B cell (primary cell): ENCODE measurements at regions not wholly inside any gene's neighbourhood (a gene's known extent, or its start where the extent isn't known, plus 50 kb on each side); places are given as distances from the start of the nearest gene placed in this dataset.

Source experiments
- ATAC-seq: fragments of 200-7000 bp; cut with Tn5 transposase; one replicate; pipeline ENCODE4 v1.10.0; 2021; ENCODE audit warnings: low read depth, mild to moderate bottlenecking, moderate number of reproducible peaks, moderate library complexity
- CTCF ChIA-PET: fragments of 350-600 bp; sonication (Branson Sonifier 250); formaldehyde crosslinking; loops from one replicate; lab custom pipeline; 2021; ENCODE audit warnings: antibody characterized with exemption, inconsistent platforms; lab: Charles Lee
- POLR2A ChIA-PET: fragments of 350-600 bp; sonication (Branson Sonifier 250); formaldehyde crosslinking; loops from one replicate; lab custom pipeline; 2021; ENCODE audit warnings: antibody characterized with exemption; lab: Charles Lee
- DNase-seq: peaks from one replicate; pipeline ENCODE4 v3.0.0; 2013
- H2AFZ ChIP-seq: 2 replicates; pipeline ENCODE4 v1.6.1; 2012; ENCODE audit warnings: mild to moderate bottlenecking, low read depth, low read length; ENCODE audit not compliant: insufficient read depth, poor library complexity, severe bottlenecking
- H3K27ac ChIP-seq, 2 donors: 1 replicate in 1 of 2; 2 replicates in 1 of 2; pipeline ENCODE4 v1.5.1; 2012 to 2013; ENCODE audit warnings: low read length in 2 of 2, mild to moderate bottlenecking in 2 of 2, moderate library complexity in 1 of 2
- H3K27me3 ChIP-seq, 4 experiments: fragments of 200-600 bp in 1 of 4; sonication (generic) in 1 of 4; replicated peaks in 1 of 4; 1 replicate in 2 of 4; 2 replicates in 2 of 4; pipeline versions ENCODE4 v1.6.1 to v1.7.0; 2013 to 2016; ENCODE audit warnings: low read length in 3 of 4, mild to moderate bottlenecking in 2 of 4, mixed read lengths in 1 of 4, moderate library complexity in 1 of 4; ENCODE audit not compliant: insufficient read depth in 4 of 4, control insufficient read depth in 3 of 4; ENCODE audit errors: control extremely low read depth in 1 of 4
- H3K36me3 ChIP-seq, 2 experiments: replicated peaks in 1 of 2; 1 replicate in 1 of 2; 2 replicates in 1 of 2; pipeline versions ENCODE4 v1.6.1 to v1.7.1; 2013; ENCODE audit warnings: low read length in 1 of 2; ENCODE audit not compliant: insufficient read depth in 2 of 2, control insufficient read depth in 1 of 2; ENCODE audit errors: control extremely low read depth in 1 of 2, extremely low read depth in 1 of 2
- H3K4me1 ChIP-seq, 2 donors: fragments of 200-600 bp in 1 of 2; sonication (generic) in 1 of 2; 1 replicate in 1 of 2; 2 replicates in 1 of 2; pipeline versions ENCODE4 v1.5.1 to v1.6.1; 2013 to 2017; ENCODE audit warnings: low read length in 2 of 2; ENCODE audit not compliant: control insufficient read depth in 2 of 2, insufficient read depth in 2 of 2
- H3K4me2 ChIP-seq: replicated peaks from 2 replicates; pipeline ENCODE3; 2012; ENCODE audit warnings: mild to moderate bottlenecking, low read depth, low read length; ENCODE audit not compliant: poor library complexity, severe bottlenecking
- H3K4me3 ChIP-seq, 5 experiments: fragments of 200-600 bp in 1 of 5; sonication (generic) in 1 of 5; 1 replicate in 3 of 5; 2 replicates in 2 of 5; pipeline versions ENCODE4 v1.5.1 to v1.7.0; 2011 to 2016; ENCODE audit warnings: low read length in 4 of 5, mild to moderate bottlenecking in 4 of 5, low read depth in 2 of 5, control low read depth in 1 of 5, moderate library complexity in 1 of 5; ENCODE audit not compliant: insufficient read depth in 1 of 5; ENCODE audit errors: control extremely low read depth in 1 of 5, extremely low read depth in 1 of 5
- H3K79me2 ChIP-seq: fragments of 200-600 bp; sonication (generic); one replicate; pipeline ENCODE4 v1.6.0; 2016; ENCODE audit warnings: low read length; ENCODE audit not compliant: control insufficient read depth, insufficient read depth
- H3K9ac ChIP-seq: fragments of 200-600 bp; sonication (generic); 2 replicates; pipeline ENCODE4 v1.6.1; 2017; ENCODE audit warnings: mild to moderate bottlenecking, low read length, moderate library complexity
- H3K9me3 ChIP-seq, 3 donors: one replicate each; pipeline versions ENCODE4 v1.6.1 to v1.7.1; 2013; ENCODE audit warnings: low read length in 2 of 3; ENCODE audit not compliant: control insufficient read depth in 2 of 3, insufficient read depth in 1 of 3; ENCODE audit errors: control extremely low read depth in 1 of 3
- H4K20me1 ChIP-seq: 2 replicates; pipeline ENCODE4 v1.6.0; 2012; ENCODE audit warnings: mild to moderate bottlenecking, low read length; ENCODE audit not compliant: insufficient read depth, control insufficient read depth, poor library complexity, severe bottlenecking
- H3K27ac Mint-ChIP-seq: one replicate; pipeline ENCODE4 v1.8.0; 2021; ENCODE audit warnings: mixed read lengths
- H3K27me3 Mint-ChIP-seq: one replicate; pipeline ENCODE4 v1.8.0; 2021; ENCODE audit warnings: mixed read lengths
- H3K4me1 Mint-ChIP-seq: one replicate; pipeline ENCODE4 v1.8.0; 2021; ENCODE audit warnings: mixed read lengths
- H3K4me3 Mint-ChIP-seq: one replicate; pipeline ENCODE4 v1.8.0; 2021; ENCODE audit warnings: mixed read lengths
- H3K9me3 Mint-ChIP-seq: one replicate; pipeline ENCODE4 v1.8.0; 2022; ENCODE audit warnings: mixed read lengths; ENCODE audit not compliant: insufficient read depth
- CTCF ChIP-seq: fragments of 200-600 bp; IDR thresholded peaks from one replicate; pipeline ENCODE4 v1.8.0; 2022; ENCODE audit warnings: antibody characterized with exemption, mild to moderate bottlenecking
- EZH2 ChIP-seq: IDR thresholded peaks from 2 replicates; pipeline ENCODE4 v1.6.1; 2012; ENCODE audit warnings: borderline replicate concordance, low read depth, mild to moderate bottlenecking, moderate library complexity, low read length; ENCODE audit not compliant: insufficient read depth, poor library complexity, severe bottlenecking
- WGBS: methylation state at CpG from one replicate; pipeline ENCODE4 v1.1.5; 2013; ENCODE audit warnings: missing lambda C conversion rate; ENCODE audit not compliant: insufficient coverage; 5-methylcytosine and 5-hydroxymethylcytosine counted together
- intact Hi-C: fragments of 100-400 bp; cut with micrococcal nuclease; formaldehyde crosslinking; loops from one replicate; pipeline ENCODE4 v1.10.0; 2022

GRCh38 chr3:74357881-74358280 is 256.6 kb downstream of the CNTN3 start:
- WGBS = 86% methylated on average over 5 of the region's 6 CpGs
- H3K4me3 ChIP-seq = no peak overlapping the region

GRCh38 chr3:74353039-74353438 is 261.4 kb downstream of the CNTN3 start:
- TF ChIP-seq EZH2 = no peak
- TF ChIP-seq CTCF = no peak
- no peak overlapping the region for H3K9ac ChIP-seq
- H3K27me3 ChIP-seq = no peaks in the 10 kb centered on the region
- H3K36me3 ChIP-seq = no peaks in the 10 kb centered on the region
- no peak overlapping the region for H3K27ac ChIP-seq
- ChIA-PET POLR2A (no interaction called here), CTCF (no interaction called here)
- Mint-ChIP-seq H3K9me3 (peaks cover 8% of the 10 kb centered on the region), H3K4me3 (no peak overlapping the region), H3K4me1 (no peaks in the 10 kb centered on the region), H3K27me3 (no peaks in the 10 kb centered on the region), H3K27ac (no peak overlapping the region)
- intact Hi-C loops = no loop called here
- WGBS = no CpG with 5 or more reads among the region's 1 CpG
- DNase-seq = no peak
- H4K20me1 ChIP-seq = no peaks in the 10 kb centered on the region
- H2AFZ ChIP-seq = no peak overlapping the region
- no peak for ATAC-seq
- peaks cover 0 to 8% (median 1%) of the 10 kb centered on the region in 3 donors for H3K9me3 ChIP-seq
- H3K79me2 ChIP-seq = no peaks in the 10 kb centered on the region
- no peak overlapping the region for H3K4me2 ChIP-seq
- H3K4me3 ChIP-seq = no peak overlapping the region
- H3K4me1 ChIP-seq = no peaks in the 10 kb centered on the region

More at GRCh38 chr3:74357881-74358280, 256.6 kb downstream of the CNTN3 start:
- ChIA-PET CTCF (no interaction called here), POLR2A (no interaction called here)
- intact Hi-C loops = no loop called here
- no peak overlapping the region for H3K27ac ChIP-seq
- H3K27ac Mint-ChIP-seq = no peak overlapping the region
- H4K20me1 ChIP-seq = no peaks in the 10 kb centered on the region
- no peak overlapping the region for H3K4me3 Mint-ChIP-seq
- no peak overlapping the region for H3K9ac ChIP-seq
- H3K27me3 ChIP-seq = no peaks in the 10 kb centered on the region
- no peak for ATAC-seq
- H3K27me3 Mint-ChIP-seq = no peaks in the 10 kb centered on the region
- H3K4me2 ChIP-seq = no peak overlapping the region
- H3K36me3 ChIP-seq = no peaks in the 10 kb centered on the region
- TF ChIP-seq CTCF (no peak), EZH2 (no peak)
- DNase-seq = no peak
- H3K4me1 Mint-ChIP-seq = no peaks in the 10 kb centered on the region
- H2AFZ ChIP-seq = no peak overlapping the region
- H3K4me1 ChIP-seq = no peaks in the 10 kb centered on the region
- H3K9me3 Mint-ChIP-seq = peaks cover 4% of the 10 kb centered on the region
- H3K79me2 ChIP-seq = no peaks in the 10 kb centered on the region
- peaks cover 0 to 4% (median 0%) of the 10 kb centered on the region in 3 donors for H3K9me3 ChIP-seq
